Small intestine (tissue), 7 donors: ENCODE measurements at regions not wholly inside any gene's neighbourhood (a gene's known extent, or its start where the extent isn't known, plus 50 kb on each side); places are given as distances from the start of the nearest gene placed in this dataset.

Source experiments
- DNase-seq, 2 donors: peaks; one replicate each; pipeline versions ENCODE4 v3.0.0 to v3.0.0-alpha.2; 2013
- FAIRE-seq: peaks from 2 replicates; lab custom pipeline; 2012; peaks lifted over from hg19 to GRCh38; lab: Jason Lieb, UNC
- H3K27ac ChIP-seq, 3 donors: one replicate each; pipeline ENCODE4 v1.5.1; 2013; ENCODE audit warnings: low read length in 2 of 3, mild to moderate bottlenecking in 2 of 3, control low read depth in 1 of 3, inconsistent platforms in 1 of 3, low read depth in 1 of 3, moderate library complexity in 1 of 3
- H3K27me3 ChIP-seq, 3 donors: one replicate each; pipeline ENCODE4 v1.6.1; 2013; ENCODE audit warnings: low read length in 3 of 3, inconsistent platforms in 1 of 3; ENCODE audit not compliant: control insufficient read depth in 3 of 3, insufficient read depth in 3 of 3
- H3K36me3 ChIP-seq, 3 donors: one replicate each; pipeline ENCODE4 v1.6.1; 2013; ENCODE audit warnings: low read length in 3 of 3, inconsistent platforms in 1 of 3, low read depth in 1 of 3, mild to moderate bottlenecking in 1 of 3, moderate library complexity in 1 of 3; ENCODE audit not compliant: control insufficient read depth in 3 of 3, insufficient read depth in 2 of 3
- H3K4me1 ChIP-seq, 3 donors: one replicate each; pipeline ENCODE4 v1.6.1; 2013; ENCODE audit warnings: low read length in 2 of 3, inconsistent platforms in 1 of 3, low read depth in 1 of 3, mild to moderate bottlenecking in 1 of 3, moderate library complexity in 1 of 3; ENCODE audit not compliant: control insufficient read depth in 3 of 3, insufficient read depth in 2 of 3
- H3K4me3 ChIP-seq, 3 donors: one replicate each; pipeline ENCODE4 v1.5.1; 2013; ENCODE audit warnings: low read length in 3 of 3, control low read depth in 1 of 3, inconsistent platforms in 1 of 3, low read depth in 1 of 3, mild to moderate bottlenecking in 1 of 3, moderate library complexity in 1 of 3
- H3K9me3 ChIP-seq, 2 donors: one replicate each; pipeline ENCODE4 v1.6.1; 2013; ENCODE audit warnings: low read depth in 1 of 2, low read length in 1 of 2; ENCODE audit not compliant: control insufficient read depth in 2 of 2, insufficient read depth in 1 of 2
- WGBS, 3 donors: extraction: QIAGEN DNeasy Blood & Tissue Kit; methylation state at CpG; one replicate each; pipeline ENCODE4 v1.1.7; 2013; 5-methylcytosine and 5-hydroxymethylcytosine counted together
- donor health status: healthy with polysubstance abuse.
- donor health status: control.
- donor health status: control.
- donor health status: Bipolar disorder and iron deficiency.
- donor health status: healthy.

DNA sequence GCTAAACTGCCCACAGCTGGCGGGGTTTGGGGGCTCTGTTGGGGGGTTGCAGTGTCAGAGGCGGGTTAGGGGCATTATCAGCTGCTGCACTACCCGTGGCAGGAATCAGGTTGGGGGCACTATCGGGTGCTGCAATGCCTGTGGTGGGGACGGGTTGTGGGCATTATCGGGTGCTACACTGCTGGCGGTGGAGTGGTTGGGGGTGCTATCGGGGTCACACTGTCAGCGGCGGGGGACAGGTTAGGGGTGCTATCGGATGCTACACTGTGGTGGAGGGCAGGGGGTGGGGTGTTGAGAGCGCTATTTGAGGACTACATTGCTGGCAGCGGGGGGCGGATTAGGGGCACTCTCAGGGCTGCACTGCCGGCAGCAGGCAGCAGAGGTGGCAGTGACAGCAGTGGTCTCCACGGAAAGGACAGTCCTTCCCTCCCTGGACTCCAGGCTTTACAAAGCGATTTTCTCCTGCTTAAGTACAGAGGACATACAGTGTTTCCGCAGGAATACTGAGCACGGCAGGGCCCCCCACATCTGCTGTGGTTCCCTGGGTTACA lies 119.5 kb upstream of the VPREB1 start:
- Histone ChIP-seq H3K27me3 (peaks cover 0 to 2% (median 0%) of the 10 kb centered on the region in 3 donors), H3K27ac (no peak overlapping the region), H3K36me3 (no peaks in the 10 kb centered on the region), H3K9me3 (no peaks in the 10 kb centered on the region), H3K4me1 (no peaks in the 10 kb centered on the region), H3K4me3 (no peak overlapping the region)
- 85 to 89% (median 88%) methylated on average over 19 of the region's 19 CpGs for WGBS, 3 donors
- FAIRE-seq (no peak), DNase-seq (no peak)

DNA sequence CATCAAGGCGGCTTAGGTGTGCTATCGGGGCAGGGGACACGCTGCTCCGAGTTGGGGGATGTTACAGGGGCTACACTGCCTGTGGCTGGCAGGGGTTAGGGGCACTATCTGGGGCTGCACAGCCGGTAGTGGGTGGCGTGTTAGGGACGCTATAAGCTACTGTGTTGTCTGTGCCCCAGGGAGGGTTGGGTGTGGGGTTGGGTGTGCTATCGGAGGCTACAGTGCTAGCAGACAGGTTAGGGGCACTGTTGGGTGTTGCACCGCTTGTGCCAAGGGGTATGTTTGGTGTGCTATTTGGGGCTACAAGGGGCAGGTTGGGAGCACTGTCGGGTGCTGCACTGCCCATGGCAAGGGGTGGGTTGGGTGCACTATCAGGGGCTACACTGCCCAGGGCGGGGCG lies 120.2 kb upstream of the VPREB1 start:
- FAIRE-seq (no peak), DNase-seq (no peak)
- H3K9me3 ChIP-seq, result no peaks in the 10 kb centered on the region
- no peak overlapping the region for H3K27ac ChIP-seq
- H3K27me3 ChIP-seq, result no peaks in the 10 kb centered on the region
- H3K4me1 ChIP-seq, result no peaks in the 10 kb centered on the region
- H3K4me3 ChIP-seq, result no peak overlapping the region
- WGBS, 3 donors, result 85 to 93% (median 90%) methylated on average over 10 to 12 of the region's 12 CpGs
- H3K36me3 ChIP-seq, result no peaks in the 10 kb centered on the region

DNA sequence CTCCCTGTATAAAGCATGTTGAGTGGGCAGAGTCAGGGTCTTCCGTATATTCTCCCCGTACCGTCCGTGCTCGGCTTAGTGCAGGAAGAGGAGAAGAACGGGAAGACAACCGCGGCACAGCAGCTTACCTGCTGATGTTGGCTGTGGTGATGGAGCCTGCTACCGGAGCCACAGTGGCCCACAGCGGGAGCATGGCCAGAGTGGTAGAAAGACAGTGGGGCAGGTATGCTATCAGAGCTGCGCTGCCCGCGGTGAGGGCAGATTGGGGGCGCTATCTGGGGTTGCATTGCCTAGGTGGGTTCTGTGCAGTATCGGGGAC lies 120.7 kb upstream of the VPREB1 start:
- 93 to 95% (median 94%) methylated on average over 15 of the region's 15 CpGs for WGBS, 3 donors
- Histone ChIP-seq H3K36me3 (no peaks in the 10 kb centered on the region), H3K27me3 (peaks cover 0 to 3% (median 0%) of the 10 kb centered on the region in 3 donors), H3K27ac (no peak overlapping the region), H3K9me3 (no peaks in the 10 kb centered on the region), H3K4me3 (no peak overlapping the region), H3K4me1 (no peaks in the 10 kb centered on the region)
- DNase-seq (no peak), FAIRE-seq (no peak)

DNA sequence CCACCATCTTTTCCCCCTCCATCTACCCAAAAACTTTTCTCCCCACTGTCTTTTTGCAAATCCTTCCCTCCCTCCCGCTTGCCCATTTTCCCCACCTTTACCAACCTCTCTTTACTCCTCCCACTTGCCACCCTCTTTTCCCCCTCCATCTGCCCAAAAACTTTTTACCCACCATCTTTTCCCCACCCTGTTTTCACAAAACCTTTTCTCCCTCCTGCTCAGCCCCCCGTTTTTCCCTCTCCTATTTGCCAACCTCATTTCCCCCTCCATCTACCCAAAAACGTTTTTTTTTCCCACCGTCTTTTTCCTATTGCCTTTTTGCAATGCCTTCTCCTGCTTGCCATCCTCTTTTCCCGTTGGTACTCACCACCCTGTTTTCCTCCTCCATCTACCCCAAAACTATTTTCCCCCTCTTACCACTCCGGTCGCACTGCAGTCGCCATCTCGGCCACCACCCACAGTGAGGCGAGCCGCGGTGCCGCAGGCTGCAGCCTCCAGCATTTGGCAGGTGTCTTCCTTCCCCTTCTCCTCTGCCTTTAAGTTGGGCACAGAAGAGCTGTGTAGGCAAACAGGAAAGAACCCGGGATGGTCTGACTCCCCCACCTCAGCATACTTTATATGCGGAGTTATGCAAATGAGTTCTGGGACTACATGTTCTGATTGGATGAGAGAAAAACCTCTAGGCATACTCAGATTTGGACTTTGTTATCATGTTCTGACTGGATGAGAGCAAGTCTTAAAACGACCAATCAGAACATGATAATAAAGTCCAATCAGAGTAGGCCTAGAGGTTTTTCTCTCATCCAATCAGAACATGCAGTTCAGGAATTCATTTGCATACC lies 121.2 kb upstream of the VPREB1 start:
- no peaks in the 10 kb centered on the region for H3K36me3 ChIP-seq
- FAIRE-seq (no peak), DNase-seq (no peak)
- H3K27ac ChIP-seq, result no peak overlapping the region
- WGBS, 3 donors, result 77 to 84% (median 81%) methylated on average over 16 of the region's 16 CpGs
- H3K4me3 ChIP-seq, result no peak overlapping the region
- H3K4me1 ChIP-seq, result no peaks in the 10 kb centered on the region
- H3K27me3 ChIP-seq, result peaks cover 0 to 4% (median 0%) of the 10 kb centered on the region in 3 donors
- H3K9me3 ChIP-seq, result no peaks in the 10 kb centered on the region

DNA sequence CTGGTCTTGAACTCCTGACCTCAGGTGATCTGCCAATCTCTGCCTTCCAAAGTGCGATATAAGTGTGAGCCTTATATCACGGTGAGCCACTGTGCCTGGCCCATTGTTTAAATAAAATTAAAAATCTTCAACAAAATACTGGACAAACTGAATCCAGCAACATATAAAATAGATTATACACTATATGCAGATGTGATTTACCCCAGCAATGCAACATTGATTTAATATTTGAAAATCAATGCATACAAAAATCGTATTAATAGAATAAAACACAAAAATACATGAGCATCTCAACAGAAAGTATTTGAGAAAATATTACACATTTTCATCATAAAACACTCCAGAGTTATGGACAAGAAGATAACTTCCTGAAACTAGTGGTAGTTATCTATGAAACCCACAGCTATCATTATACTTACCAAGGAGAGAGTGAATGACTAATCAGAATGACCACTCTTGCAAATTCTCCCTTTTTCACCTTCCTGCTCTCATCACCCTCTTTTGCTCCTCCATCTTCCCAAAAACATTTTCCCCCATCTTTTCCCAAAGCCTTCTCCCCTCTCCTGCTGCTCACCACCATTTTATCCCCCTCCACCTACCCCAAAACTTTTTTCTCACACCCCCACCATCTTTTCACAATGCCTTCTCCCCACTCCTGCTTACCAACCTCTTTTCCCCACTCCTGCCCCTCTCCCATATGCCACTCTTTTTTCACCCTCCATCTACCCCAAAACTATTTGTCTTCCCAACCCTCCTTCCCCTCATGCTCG lies 122.1 kb upstream of the VPREB1 start:
- DNase-seq (no peak), FAIRE-seq (no peak)
- Histone ChIP-seq H3K36me3 (no peaks in the 10 kb centered on the region), H3K27ac (no peak overlapping the region), H3K9me3 (no peaks in the 10 kb centered on the region), H3K4me1 (no peaks in the 10 kb centered on the region), H3K4me3 (no peak overlapping the region), H3K27me3 (peaks cover 0 to 4% (median 0%) of the 10 kb centered on the region in 3 donors)
- WGBS, 3 donors, result 71 to 81% (median 79%) methylated on average over 4 of the region's 4 CpGs

DNA sequence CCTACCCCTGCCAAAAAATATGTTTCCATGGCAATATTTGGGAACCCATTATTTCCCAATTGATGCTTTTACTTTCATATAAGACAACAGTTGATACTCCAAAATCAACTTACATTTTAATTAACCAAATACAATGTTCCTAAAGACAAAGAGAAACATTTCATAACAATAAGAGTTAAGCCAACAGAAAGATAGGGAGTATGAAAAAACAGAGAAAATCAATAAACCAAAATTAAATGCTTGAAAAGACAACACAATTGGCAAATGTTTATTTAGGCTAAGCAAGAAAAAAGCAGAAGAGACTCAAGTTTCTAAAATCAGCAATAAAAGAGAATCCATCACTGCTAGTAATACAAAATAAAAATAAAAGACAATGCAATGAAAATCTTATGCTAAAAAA lies 123.1 kb upstream of the VPREB1 start:
- no peak overlapping the region for H3K4me3 ChIP-seq
- no peak overlapping the region for H3K27ac ChIP-seq
- no peak for FAIRE-seq
- no peaks in the 10 kb centered on the region for H3K36me3 ChIP-seq
- H3K4me1 ChIP-seq, result no peaks in the 10 kb centered on the region
- H3K27me3 ChIP-seq, result peaks cover 0 to 4% (median 0%) of the 10 kb centered on the region in 3 donors
- no peak for DNase-seq
- H3K9me3 ChIP-seq, result no peaks in the 10 kb centered on the region

DNA sequence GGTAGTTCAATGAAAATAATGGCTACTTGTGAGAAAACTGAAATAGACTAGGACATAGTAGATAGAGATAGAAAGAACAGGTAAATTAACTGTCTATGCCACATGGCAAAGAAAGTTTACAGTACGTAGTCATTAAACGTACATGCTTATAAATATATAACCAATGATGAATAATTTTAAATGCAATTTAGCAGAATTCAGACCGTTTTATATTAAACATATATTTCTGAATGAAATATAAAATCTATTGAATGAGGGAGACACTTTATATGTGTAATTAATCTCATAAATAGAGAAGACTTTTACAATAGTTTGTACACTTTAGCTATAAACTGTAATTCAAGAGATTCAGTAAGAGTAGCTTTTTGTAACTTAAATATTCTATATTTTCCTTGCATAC lies 124.4 kb upstream of the VPREB1 start:
- 84 to 86% (median 85%) methylated on average over 3 of the region's 3 CpGs for WGBS, 3 donors
- Histone ChIP-seq H3K27me3 (peaks cover 0 to 4% (median 0%) of the 10 kb centered on the region in 3 donors), H3K4me3 (no peak overlapping the region), H3K27ac (no peak overlapping the region), H3K4me1 (no peaks in the 10 kb centered on the region), H3K9me3 (no peaks in the 10 kb centered on the region), H3K36me3 (no peaks in the 10 kb centered on the region)
- FAIRE-seq (no peak), DNase-seq (no peak)

DNA sequence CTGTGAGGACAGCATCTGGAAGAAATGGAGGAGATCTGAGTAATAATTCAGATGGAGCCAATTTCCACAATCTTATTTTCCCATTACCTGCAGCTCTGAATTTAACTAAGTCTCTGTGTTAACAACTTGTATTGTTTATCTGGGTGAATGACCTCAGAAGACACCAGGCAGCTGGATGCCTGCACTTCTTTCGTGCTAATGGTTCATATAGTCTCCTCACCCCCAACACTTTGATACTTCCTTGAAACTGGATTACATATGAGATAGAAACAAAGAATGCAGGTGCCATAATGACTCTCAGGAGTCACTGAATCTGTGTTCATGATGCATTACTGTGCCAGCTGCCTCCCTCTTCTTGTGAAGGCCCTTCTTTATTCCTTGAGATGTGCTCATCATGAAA lies 125.6 kb upstream of the VPREB1 start:
- Histone ChIP-seq H3K27me3 (peaks cover 0 to 4% (median 0%) of the 10 kb centered on the region in 3 donors), H3K27ac (no peak overlapping the region), H3K36me3 (no peaks in the 10 kb centered on the region), H3K4me3 (no peak overlapping the region), H3K9me3 (no peaks in the 10 kb centered on the region), H3K4me1 (no peaks in the 10 kb centered on the region)
- WGBS, 3 donors, result 32 to 73% (median 68%) methylated on average over 1 of the region's 1 CpG
- DNase-seq (no peak), FAIRE-seq (no peak)
